Neural progenitor cell (in vitro differentiated cells): ENCODE measurements at regions not wholly inside any gene's neighbourhood (a gene's known extent, or its start where the extent isn't known, plus 50 kb on each side); places are given as distances from the start of the nearest gene placed in this dataset.

Experiments
- EZH2 ChIP-seq: fragments of 200-600 bp; sonication (generic); IDR thresholded peaks from 2 replicates; pipeline ENCODE4 v1.6.1; 2017; ENCODE audit warnings: antibody characterized with exemption, mild to moderate bottlenecking, moderate library complexity
- EZH2phosphoT487 ChIP-seq: fragments of 200-600 bp; sonication (generic); IDR thresholded peaks from 2 replicates; pipeline ENCODE4 v1.6.1; 2017; ENCODE audit warnings: antibody characterized with exemption
- TF ChIP-seq, protein P1 (sequence below): fragments of 200-600 bp; sonication (generic); IDR thresholded peaks from 2 replicates; pipeline ENCODE4 v1.5.1; 2017; ENCODE audit warnings: antibody characterized with exemption, mild to moderate bottlenecking

DNA sequence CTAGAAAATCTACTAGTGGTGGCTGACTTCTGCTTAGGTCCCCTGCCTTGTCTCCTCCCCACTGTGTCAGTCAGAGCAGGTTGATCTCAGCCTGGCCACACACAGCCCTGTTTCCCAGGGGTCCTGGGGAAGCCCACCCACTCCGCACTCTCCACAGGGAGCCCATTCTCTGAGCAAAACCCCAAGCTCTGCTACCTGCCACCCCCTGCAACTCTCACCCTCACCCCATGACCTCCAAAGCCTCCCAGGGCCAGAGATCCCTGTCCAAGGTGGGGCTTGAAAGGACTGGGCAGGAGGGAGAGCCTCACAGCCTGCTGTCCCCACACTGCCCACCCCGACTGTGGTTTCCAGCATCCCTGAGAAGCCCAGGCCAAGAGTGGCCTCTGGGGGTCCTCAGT is 58.8 kb upstream of the ZNF536 start:
- TF ChIP-seq, protein P1, sequence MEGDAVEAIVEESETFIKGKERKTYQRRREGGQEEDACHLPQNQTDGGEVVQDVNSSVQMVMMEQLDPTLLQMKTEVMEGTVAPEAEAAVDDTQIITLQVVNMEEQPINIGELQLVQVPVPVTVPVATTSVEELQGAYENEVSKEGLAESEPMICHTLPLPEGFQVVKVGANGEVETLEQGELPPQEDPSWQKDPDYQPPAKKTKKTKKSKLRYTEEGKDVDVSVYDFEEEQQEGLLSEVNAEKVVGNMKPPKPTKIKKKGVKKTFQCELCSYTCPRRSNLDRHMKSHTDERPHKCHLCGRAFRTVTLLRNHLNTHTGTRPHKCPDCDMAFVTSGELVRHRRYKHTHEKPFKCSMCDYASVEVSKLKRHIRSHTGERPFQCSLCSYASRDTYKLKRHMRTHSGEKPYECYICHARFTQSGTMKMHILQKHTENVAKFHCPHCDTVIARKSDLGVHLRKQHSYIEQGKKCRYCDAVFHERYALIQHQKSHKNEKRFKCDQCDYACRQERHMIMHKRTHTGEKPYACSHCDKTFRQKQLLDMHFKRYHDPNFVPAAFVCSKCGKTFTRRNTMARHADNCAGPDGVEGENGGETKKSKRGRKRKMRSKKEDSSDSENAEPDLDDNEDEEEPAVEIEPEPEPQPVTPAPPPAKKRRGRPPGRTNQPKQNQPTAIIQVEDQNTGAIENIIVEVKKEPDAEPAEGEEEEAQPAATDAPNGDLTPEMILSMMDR, result no peak
- TF ChIP-seq EZH2 (no peak), EZH2phosphoT487 (no peak)
